SK-N-SH (cell line): ENCODE measurements at regions not wholly inside any gene's neighbourhood (a gene's known extent, or its start where the extent isn't known, plus 50 kb on each side); places are given as distances from the start of the nearest gene placed in this dataset.

Source experiments
- CTCF ChIP-seq: fragments of 200-600 bp; sonication (generic); IDR thresholded peaks from 2 replicates; pipeline ENCODE4 v1.6.1; 2017; ENCODE audit warnings: antibody characterized with exemption, mild to moderate bottlenecking, moderate library complexity
- FOXM1 ChIP-seq: IDR thresholded peaks from 2 replicates; pipeline ENCODE4 v1.4.0; 2012; ENCODE audit warnings: low read depth, mild to moderate bottlenecking
- IRF3 ChIP-seq: fragments of 150-350 bp; IDR thresholded peaks from 2 replicates; pipeline ENCODE4 v1.6.1; 2016; ENCODE audit warnings: mild to moderate bottlenecking, low read depth, low read length
- JUND ChIP-seq: IDR thresholded peaks from 2 replicates; pipeline ENCODE4 v1.4.0; 2012

GRCh38 chr3:144128108-144128892, 156.7 kb downstream of the DIPK2A start:
- no peak for TF ChIP-seq JUND
- TF ChIP-seq FOXM1, result no peak
- no peak for TF ChIP-seq CTCF
- TF ChIP-seq IRF3, result no peak
